ENCODE measurements at regions not wholly inside any gene's neighbourhood (a gene's known extent, or its start where the extent isn't known, plus 50 kb on each side); places are given as distances from the start of the nearest gene placed in this dataset.

DNA sequence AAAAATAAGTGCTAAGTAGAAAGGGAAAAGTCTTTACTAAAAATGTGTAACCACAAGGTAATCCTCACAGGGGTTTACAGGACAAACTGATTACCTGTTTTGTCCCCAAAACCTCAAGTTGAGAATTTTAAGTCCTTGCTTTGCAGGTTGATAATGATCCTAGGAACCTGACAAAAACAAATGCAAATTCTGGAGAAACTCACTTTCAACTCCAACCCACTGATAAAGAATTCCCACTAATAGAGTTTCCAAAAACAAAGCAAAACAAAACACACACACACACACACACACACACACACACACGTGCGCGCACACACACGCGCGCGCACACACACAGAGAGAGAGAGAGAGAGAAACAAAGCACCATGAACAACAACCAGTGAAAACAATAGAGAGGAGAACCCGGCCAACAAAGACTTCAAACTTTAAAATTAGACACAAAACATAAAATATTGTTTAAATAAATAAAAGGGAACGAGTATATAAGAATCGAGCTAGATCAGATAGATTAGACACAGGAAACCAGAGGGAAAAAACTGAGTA lies 187.0 kb upstream of the FOXN3 start:
- no peak for TF ChIP-seq CTCF (IDR thresholded peaks at IDR 0.05)
- TF ChIP-seq EP300 (IDR thresholded peaks at IDR 0.05), result no peak
- TF ChIP-seq POLR2A (IDR thresholded peaks at IDR 0.05), result no peak

Measured in tibial nerve (tissue), 4 donors.